HG02759 (cell line): ENCODE measurements at regions not wholly inside any gene's neighbourhood (a gene's known extent, or its start where the extent isn't known, plus 50 kb on each side); places are given as distances from the start of the nearest gene placed in this dataset.
"Not testable (repeated sequence)": the region's sequence is repeated elsewhere in the genome, so short reads cannot be mapped to it uniquely, and the experiment has no call there.

Experiments used
- ATAC-seq: cut with Tn5 transposase; IDR thresholded peaks from one replicate; pipeline ENCODE4 v1.9.1; 2021; ENCODE audit warnings: mild to moderate bottlenecking, moderate library complexity; ENCODE audit not compliant: unreplicated experiment

DNA sequence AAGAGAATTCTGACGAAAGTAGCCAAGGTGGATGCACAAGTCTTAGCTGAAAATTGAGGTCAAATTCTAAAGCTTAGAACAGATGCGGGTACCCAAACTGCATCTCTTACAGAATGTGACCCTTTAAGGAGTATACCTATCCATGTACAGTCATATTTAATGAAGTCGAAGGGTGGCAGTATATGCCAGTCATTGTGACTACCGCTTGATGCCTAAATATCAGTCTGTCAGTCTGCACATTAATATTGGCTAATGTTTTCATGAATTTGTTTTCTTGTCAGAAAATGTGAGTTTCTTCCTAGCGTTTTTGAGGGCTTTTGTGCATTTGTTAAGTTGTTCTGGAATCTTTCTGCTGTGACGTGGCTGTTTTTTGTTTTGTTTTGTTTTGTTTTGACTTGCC lies 264.5 kb upstream of the ELAVL2 start:
- ATAC-seq = no peak

DNA sequence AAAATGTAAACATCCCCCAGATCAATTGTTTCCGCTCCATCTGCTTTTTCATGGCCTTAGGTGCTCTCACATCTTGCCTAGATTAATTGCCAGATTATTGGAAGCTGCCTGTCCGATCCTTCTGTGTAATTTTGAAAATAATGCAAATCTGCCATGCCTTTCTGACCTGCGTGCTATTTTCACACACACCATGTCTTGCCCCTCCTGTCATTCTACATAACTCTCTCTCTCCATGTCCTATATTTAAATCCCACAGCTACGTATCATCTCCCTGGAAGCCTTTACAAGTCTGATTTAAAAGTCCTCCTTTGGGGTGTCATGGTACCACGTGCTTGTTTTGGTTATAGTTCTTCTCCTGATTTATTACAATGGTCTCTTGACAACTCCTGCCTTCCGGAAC lies 247.6 kb upstream of the ELAVL2 start:
- no peak for ATAC-seq

DNA sequence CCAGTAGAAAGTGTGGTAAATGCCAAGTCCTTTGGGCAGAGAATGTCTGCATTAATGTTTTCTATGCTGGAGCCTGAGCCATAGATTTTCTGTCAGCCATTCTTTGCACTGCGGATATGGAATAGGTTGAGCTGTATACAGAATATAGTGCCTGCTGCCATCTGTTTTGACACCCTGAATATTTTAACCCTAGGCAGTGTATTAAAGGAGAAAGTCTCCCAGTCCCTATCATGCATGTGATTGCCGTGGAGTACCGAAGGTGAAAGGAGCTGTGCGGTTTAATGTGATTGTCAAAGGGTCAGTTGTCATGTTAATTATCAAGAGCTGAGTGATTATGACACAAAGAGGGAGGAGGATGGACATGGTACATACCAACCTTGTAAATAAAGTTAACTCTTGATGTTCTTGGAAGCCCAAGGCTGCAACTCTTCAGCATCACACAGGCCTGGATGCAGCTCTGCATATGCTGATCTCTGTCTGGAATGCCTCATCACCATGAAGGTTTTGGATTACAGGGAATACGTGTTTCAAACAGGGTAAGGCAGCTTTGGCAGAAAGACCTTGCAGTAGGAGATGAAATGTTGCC lies 247.1 kb upstream of the ELAVL2 start:
- ATAC-seq = no peak

DNA sequence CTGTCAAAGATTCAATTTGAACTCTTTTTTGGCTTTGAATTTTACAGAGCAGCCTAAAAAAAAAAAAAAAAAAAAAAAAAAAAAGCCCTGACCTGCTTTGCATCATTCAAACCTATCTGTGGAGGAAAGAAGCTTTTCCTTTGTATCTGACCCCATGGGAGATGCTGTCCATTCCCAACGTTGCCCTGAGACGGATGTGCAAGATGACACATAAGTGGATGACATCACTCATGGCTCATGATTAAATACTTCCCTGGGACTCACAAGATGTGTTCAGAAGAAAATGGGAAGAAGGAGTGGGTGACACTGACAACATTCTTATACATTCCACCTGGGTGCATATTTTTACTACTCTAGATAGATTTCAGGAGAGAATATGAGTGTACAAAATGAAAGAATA lies 245.7 kb upstream of the ELAVL2 start:
- ATAC-seq = no peak

DNA sequence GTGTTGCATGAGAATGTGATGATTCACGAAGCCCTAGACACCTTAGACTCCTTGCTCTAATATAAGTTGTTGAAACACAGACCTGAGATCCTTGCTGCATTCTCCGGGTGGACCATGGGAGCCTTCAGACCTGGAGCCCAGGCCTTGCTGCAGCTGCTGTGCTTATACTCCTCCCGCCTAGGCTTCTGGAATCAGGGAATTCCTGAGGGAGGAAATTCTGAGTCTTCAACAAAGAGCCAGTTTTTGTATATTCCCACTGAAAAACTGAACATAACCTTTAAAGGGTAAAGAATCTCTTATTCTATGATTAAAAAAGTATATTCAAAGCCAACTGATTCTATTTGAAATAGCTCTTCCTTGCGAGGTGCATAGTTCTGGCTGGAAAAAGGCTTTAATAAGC lies 245.1 kb upstream of the ELAVL2 start:
- no peak for ATAC-seq

DNA sequence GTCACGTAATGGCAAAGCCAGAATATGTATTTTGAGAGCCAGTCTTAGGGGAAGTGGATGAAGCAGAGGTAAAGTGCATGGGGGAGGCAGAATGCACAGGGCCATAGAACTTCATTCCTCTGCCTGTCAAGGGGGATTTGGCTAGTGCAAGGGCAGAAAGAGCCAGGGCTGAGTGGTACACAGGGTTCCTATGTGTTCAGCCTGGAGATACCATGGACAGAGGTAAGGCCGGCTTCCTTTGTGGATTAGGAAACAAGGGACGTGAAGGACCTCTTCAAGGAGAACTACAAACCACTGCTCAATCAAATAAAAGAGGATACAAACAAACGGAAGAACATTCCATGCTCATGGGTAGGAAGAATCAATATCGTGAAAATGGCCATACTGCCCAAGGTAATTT lies 241.1 kb upstream of the ELAVL2 start:
- ATAC-seq = not testable (repeated sequence)

DNA sequence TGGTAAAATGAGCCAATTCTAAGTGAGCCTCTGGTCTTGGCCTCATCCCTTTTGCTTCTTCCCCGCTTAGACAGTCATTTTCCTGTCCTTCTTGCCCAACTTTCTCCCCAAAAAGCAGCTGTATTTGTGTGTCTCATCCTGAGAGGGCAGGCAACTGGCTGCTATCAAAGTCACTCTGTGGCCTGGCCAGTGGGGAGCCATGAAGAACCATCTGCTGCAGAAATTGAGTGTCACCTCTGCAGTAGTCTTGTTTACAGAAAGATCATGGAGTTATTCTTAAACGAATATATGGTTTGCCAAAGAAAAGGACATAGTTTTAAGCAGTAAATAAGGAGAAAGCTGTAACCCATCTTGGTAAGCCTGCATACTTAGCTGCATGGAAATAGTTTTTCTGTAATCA lies 233.6 kb upstream of the ELAVL2 start:
- ATAC-seq = no peak

DNA sequence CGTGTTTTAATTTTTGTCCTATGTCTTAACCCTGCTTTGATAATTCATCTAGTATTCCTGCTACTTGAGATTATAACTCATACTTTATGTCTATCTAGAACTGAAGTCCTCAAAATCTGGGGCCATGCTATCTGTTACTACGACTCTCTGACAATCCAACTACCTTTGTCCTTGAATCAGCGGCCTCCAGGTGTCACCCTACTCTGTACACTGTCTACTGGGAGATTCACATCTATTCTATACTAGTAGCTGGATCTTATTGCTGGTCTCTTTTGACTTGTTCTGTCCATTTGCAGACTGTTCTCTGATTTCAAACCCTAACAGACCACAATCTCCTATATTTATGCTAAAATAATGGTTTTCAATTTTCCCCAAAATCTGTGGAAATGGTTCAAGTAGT lies 225.5 kb upstream of the ELAVL2 start:
- ATAC-seq = no peak

DNA sequence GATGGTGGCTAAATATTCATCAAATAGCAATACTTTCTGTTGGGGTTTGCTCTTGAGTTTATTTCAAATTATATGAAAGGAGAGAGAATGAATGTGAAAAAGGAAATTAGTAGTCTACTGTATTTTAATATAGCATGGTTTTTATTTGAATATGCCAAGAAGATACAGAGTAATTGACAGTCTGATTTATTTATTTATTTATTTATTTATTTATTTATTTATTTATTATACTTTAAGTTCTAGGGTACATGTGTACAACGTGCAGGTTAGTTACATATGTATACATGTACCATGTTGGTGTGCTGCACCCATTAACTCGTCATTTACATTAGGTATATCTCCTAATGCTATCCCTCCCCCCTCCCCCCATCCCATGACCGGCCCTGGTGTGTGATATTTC lies 224.2 kb upstream of the ELAVL2 start:
- not testable (repeated sequence) for ATAC-seq

DNA sequence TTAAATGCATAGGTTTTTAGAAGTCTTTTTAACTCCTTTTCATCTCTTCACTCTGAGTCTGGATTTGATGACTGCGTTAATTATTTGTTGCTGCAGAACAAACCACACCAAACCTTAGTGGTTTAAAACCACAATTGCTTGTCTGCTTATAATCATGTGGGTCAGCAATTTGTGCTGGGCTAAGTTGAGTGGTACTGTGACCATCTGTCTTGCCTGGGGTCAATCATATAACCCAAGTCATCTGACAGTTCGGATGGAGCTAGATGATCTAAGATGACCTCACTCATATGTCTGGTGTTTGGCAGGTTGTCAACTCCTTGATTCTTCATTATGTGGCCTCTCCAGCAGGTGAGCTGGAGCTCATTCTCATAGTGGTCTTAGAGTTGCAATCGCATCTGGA lies 219.1 kb upstream of the ELAVL2 start:
- no peak for ATAC-seq

DNA sequence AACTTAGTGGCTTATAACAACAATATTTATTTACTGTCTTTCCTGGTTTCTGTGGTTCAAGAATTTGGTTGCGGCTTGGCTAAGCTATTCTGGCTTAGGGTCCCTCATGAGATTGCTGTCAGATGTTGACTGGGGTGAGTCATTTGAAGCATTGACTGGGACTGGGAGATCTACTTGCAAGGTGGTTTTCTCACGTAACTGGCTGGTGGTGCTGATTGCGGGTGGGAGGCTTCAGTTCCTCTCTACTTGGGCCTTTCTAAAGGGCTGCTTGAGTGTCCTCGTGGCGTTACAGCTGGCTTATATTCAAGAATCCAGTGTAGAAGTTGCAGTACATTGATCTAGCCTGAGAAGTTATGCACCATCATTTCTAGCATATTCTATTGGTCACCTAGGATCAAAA lies 218.5 kb upstream of the ELAVL2 start:
- no peak for ATAC-seq

DNA sequence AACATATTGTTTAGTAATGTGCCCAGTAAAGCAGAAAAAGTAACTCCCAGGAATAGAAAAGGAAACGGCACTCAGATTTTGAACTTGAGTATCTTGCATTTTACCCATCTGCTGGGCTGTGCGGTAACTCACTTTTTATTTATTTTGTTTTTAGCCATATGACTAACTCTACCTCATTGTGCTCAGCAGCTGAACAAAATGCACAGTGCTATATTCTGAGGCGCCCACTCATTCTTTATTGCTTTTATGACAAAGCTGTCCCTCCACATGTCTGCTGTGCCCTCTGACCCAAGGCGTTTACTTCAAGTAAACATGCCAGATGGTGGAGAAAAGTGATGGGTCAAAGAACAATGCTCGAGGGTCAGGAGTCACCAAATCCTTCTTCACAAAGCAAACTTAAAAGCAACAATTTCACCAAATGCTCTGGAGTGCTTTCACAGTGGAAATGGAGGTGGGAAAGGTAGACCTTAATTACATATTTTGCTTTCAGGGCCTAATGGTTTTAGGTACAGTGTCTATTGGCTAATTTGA lies 215.2 kb upstream of the ELAVL2 start:
- no peak for ATAC-seq

DNA sequence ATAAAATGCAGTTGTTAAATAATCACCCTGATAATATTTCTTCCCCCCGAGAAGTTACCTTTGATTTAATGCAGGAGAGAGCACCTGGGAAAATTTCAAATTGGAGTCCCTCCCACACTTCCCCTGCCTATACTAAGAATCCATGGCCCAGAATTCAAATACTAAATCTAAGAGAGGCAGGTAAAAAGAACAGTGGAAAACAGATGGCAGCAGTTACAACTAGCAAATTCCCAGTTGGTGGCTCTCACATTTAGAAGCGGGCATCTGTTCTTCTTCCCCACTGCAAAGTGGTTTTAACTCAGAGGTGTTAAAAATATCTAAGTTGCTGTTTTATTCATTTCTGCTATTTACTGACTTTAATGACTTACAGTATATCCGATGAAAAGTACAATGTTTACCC lies 210.4 kb upstream of the ELAVL2 start:
- no peak for ATAC-seq

DNA sequence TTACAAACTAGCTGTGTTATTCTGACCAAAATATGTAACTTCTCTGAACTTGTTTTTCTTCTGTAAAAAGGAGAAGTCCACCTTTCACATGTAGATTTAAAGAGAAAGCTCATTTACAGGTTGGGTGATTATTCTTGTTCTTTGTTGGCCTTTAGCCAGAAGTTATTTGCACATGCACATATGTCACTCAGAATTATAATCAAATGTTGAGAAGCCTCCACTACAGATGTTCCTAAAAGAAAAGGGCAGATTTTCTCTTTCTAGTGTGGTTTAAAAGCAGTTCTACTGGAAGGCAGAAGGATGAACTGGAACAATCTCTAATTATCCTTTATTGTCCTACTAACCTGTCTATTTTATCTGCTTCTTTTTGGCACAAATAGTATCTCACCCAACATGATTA lies 209.8 kb upstream of the ELAVL2 start:
- ATAC-seq = no peak

DNA sequence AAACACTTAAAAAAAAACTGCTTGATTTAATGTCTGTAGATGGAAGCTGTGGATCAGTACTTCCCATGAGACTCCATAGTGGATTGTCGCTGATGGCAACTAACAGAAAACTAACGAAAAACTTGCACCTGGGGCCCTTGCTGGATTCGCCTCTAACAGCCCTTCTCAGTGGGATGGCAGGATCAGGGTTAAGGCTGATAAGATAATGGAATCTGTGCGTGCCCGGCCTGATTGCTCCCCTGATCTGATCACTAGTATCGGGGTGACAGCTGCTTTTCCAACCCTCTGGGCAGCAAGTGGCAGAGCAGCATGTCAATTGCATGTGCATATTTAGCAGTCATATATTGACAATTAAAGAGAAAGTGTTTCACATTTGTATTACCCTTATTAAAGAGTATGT lies 185.8 kb upstream of the ELAVL2 start:
- ATAC-seq = no peak

DNA sequence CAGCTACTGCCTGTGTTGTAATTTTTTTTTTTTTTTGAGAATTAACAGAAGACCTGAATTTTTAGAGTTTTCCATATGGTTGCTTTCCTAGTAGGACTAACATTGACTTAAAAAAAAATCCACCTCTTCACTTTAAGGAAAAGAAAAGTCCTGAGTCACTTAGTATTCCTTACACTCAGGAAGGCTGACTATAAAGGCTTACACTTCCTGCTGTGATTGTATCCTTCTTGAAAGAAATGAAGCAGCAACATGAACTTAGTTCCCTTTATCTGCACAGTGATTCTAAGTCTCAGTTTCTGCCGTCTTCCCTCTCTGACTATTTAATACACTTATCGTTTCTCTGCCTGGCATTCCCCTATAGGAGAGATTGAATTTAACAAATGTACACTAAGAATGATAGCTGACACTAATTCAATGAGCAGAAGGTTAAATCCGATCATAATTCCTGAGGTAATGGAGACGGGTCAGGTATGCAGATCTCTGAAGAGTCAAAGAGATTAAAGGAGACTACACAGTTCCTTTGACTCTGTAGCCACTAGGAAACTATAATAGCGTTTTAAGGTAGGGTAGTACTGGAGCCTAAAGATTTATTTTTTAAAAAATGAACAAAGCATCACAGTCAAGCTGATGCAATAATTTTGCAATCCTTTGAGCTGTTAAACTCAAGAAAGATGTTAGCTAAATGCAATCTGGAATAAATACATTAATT lies 185.1 kb upstream of the ELAVL2 start:
- ATAC-seq = no peak

DNA sequence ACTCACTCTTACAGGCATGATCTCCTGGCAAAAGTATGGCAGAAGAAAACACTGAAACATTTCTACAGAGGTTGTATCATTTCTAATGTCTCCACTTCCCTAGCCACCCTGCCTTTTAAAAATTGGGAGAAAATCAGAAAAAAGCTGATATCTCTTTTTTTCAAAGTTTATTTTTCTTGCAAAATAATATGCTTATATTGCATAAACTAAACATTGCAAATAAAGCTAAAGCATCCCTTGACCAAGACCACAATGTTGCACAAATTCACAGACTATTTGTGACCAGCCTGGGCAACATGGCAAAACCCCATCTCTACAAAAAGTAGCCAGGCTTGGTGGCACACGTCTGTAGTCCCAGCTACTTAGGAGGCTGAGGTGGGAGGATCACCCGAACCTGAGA lies 183.3 kb upstream of the ELAVL2 start:
- no peak for ATAC-seq

DNA sequence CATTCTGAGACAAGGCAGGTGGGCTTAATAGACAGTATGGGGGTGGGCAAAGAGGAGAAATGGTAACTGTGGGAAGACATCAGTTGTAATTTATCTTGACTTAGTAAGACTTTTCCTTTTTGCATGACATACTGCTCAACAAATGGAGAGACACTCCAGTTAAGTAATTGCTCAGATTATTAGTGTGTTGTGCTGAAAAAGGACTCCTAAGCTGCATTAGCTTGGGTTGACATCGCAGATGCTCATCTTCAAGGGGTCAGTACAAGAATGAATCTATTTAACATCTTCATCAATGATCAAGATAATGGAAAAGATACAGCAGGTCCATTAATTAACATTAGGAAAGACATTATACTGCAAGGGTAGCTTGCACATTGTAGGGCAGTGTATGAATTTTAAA lies 181.1 kb upstream of the ELAVL2 start:
- no peak for ATAC-seq

DNA sequence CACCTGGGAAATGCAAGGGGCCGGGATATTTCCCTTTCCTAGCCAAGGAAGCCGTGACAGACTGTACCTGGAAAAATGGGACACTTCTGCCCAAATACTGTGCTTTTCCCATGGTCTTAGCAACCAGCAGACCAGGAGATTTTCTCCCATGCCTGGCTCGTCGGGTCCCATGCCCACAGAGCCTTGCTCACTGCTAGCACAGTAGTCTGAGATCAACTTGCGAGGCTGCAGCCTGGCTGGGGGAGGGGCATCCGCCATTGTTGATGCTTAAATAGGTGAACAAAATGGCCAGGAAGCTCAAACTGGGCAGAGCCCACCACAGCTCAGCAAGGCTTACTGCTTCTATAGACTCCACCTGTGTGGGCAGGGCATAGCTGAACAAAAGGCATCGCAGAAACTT lies 165.8 kb upstream of the ELAVL2 start:
- not testable (repeated sequence) for ATAC-seq

DNA sequence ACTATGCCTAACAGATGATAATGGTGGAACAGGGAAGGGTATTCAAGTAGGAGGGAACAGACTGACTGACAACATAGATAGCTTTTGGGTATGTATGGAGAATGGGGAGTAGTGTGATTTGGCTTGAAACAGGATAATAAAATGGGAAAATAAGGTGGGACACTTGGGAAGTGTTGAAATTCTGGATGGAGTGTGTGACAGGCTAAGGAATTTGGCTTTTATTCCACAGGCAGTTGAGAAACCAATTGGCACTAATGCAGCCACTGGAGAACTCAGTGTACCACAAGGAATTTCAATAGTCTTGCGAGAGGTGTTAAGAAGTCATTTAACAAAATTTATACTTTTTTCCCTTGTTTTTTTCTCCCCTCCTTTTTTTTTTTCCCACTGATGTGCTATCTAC lies 153.5 kb upstream of the ELAVL2 start:
- ATAC-seq = no peak

DNA sequence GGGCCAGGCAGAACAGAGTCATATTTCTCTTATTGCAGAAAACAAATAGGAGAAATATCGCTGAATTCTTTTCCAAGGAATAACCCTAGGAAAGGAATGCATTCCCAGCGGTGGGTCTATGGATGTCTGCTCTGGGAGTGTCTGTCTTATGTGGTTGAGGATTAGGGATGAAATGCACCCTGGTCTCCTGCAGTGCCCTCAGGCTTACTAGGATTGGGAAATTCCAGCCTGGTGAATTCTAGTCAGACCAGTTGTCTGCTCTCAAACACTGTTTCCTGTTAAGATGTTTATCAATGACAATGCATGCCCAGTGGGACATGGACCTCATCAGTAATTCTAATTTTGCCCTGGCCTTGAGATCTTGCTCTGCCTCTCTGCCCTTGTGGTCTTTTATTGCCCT lies 136.1 kb upstream of the ELAVL2 start:
- ATAC-seq = no peak

DNA sequence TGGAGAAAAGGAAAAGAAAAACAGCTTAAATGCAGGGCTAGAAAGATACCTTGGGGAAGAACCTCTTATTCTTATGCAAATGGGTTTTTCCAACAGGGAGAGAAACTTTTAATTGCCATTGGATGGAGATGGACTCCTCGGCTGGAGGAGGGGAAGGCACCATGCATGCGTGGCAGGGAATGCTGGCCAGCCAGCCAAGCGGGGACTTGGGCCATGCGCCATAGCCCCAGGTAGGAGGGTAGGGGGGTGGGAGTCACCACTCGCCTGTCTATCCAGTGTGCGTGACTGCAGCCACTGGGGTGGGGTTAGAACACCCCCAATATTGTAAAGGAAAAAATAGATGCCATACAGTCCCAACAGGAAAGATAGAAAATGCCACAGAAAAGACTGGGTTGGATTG lies 119.9 kb upstream of the ELAVL2 start:
- ATAC-seq = no peak

DNA sequence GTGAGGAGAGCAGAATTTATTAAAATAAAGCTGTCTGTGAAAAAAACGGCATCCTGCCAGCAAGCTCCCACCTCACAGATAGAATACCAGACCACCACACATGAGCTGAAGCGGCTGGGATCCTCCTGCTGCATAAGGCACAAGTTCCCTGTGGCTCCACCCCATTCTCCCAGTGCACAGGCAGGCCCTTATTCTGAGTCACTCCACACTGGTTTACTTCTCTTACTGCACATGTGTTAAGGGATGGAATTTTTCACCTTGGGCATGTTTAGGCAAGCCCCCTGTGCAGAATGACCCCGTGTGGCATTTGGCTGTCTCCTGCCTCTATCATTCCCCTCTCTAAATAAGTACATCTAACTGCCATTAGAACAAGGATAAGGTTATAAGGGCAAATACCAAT lies 115.0 kb upstream of the ELAVL2 start:
- ATAC-seq = no peak
